ENCODE measurements at regions not wholly inside any gene's neighbourhood (a gene's known extent, or its start where the extent isn't known, plus 50 kb on each side); places are given as distances from the start of the nearest gene placed in this dataset.

DNA sequence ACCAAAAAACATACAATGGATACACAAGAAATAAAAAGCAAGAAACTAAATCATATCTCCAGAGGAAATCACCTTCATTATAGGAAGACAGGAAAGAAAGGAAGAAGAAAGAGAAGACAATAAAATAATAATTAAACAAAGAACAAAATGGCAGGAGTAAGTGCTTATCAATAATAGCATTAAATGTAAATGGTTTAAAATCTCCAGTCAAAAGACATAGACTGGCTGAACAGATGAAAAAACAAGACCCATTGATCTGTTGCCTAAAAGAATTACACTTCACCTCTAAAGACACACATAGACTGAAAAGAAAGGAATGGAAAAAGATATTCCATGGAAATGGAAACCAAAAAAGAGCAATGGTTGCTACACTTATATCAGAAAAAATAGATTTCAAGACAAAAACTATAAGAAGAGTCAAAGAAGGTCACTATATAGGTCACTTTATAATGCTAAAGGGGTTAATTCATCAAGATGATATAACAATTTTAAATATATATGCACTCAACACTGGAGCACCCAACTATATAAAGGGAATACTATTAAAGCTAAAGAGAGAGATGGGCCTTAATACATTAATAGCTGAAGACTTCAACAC is 118.4 kb upstream of the SESN3 start:
- no peak for DNase-seq (ENCODE audit: low read depth)

GRCh38 chr11:95346265-95346664 is 115.3 kb upstream of the SESN3 start:
- no peak for DNase-seq (ENCODE audit: low read depth)

GRCh38 chr11:95345651-95346050 is 114.6 kb upstream of the SESN3 start:
- DNase-seq (ENCODE audit: low read depth), result no peak

DNA sequence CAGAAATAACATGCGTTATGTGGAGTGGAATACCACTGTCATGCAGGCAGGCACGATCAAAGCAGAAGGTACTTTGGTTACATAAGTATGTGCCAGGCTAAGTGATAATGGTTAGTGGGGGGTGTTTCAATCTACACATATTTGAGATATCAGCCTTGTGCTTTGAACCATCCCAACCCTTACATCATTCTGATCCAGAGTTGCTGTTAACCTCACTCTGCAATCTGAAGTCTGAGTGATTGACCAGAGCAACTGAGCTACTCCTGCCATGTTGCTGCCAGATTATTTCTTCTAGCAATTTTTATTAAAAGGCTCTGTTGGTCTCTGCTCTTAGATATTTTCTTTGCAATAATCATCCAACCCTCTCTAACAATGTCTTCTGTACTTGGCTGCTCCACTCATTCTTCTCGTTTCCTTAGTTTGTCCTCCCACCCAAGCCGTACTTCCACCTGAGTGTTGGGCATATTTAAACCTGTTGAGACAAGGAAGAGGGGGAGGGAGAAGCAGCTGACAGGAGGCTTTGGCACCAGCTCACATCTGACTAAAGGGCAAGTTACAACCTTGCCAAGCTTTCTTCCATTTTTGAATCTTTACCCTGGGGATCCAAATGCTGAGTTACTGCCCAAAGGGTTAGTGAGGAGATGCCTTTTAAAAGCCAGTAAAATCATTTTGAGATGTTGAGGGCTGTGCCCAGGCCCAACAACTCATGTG is 114.1 kb upstream of the SESN3 start:
- DNase-seq (ENCODE audit: low read depth), result no peak

DNA sequence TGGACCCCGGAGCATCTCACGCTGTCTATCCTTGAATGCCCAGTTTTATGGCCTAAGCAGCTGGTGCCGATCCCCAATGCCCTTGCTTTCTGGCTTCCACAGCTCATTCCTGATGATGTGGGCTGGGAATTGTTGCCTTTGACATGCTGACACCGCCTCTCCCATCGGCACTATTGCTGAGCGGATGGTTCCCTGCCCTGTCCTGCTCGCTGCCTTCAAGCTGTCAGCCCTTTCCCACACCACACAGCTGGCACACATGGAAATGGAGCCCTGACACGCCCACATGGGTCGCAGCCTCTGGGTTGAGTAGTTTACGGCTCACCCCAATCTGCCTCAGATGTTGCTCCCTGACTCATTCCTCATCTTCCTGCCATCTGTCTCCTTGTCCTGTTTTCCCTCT is 110.2 kb upstream of the SESN3 start:
- DNase-seq (ENCODE audit: low read depth), result no peak

GRCh38 chr11:95339086-95339901 is 108.3 kb upstream of the SESN3 start:
- no peak for DNase-seq (ENCODE audit: low read depth)

DNA sequence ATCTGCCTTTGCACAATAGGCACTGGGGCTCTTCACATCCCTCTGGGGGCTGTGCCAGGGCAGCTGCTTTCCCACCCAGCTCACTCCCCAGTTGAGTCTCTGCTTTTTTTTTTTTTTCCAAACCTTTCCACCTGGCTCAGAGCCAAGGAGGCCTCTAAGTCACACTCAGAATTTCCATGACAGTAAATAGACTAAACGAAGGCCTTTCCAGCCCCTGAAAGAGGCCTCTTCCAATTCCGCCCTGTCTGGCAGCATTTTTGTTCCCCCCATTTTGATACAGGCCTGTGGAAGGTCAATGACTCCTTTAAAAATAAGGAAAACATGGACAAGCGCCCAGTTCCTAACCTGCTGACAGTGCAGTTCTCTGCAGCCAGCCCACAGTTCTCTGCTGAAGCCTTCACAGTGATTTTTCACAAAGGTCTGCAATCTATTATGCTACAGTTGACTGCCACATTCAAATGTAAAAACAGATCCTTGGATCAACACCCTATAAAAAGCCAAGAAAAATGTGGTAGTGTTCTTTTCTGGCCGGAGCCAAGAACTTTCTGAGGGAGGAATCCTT is 107.5 kb upstream of the SESN3 start:
- no peak for DNase-seq (ENCODE audit: low read depth)

DNA sequence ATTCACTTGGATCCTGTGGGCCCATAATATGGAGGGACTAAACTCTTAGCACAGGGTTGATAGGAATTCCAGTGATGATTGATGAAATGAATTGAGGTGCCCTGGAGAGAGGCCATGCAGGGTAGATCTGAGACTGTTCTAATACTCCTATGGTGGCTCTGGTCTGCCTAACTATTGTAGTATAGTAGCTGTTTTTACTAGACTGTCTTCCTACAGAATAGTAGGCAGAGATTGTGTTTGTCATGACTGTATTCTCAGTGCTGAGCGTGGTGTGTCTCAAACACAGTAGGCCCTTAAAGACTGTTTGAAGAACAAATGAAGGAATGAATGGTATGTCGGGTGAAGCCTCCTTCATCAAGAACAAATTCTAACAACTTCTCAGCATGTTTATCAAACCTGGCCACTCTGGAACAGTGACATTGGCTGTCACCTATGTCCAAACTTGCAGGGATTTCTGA is 107.0 kb upstream of the SESN3 start:
- DNase-seq (ENCODE audit: low read depth), result no peak

DNA sequence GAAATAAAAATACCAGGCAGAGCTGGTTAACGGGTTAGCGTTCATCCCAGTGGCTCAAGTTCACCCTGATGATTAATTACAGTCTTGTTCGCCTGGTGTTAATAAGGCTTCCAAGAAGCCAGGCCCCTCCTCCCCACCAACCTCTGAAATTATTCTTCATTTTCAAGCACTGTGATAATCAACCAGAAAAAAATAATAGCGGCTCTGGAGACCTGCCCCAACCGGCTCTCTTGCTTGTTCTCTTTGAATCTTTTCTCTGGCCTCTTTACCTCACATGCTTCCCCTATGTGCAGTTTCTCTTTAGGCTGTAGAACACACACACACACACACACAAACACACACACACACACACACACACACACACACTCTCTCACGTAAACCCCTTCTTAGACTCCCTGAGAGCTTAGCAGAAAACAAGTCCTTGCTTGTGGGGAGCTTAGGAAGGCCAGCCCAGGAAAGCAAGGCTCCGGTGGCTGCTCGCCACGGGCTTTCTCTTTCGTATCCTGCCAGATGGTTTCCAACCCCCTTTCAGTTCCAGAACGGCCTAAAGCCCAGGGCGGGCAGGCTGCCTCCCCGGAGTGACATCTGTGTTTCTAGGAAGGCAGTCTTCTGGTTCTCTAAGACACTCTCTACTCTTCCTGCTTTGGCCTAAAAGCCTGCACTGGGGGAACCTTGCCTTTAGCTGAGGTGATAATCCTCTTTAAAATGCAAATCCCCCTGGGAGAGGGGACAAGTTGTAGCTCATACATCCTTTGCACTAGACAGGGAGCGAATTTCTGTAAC is 106.4 kb upstream of the SESN3 start:
- DNase-seq (ENCODE audit: low read depth), result no peak

DNA sequence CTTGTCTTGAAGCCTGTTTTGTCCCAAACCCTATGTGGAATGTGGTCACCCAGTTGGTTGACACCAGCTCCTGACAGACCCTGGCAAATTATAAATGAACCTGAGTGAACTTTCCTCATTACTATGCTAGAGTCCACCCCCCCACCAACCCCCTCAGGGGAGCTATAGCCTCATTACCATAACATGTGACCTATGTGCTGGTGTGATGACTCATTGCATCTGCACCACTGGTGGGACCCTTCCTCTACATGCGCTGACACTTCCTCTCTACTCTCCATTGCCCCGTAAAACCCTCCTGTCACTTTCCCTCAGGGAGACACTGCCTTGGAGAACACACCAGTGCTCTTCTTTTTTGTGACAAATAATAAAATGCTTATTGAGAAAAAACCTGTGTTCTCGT is 105.0 kb upstream of the SESN3 start:
- no peak for DNase-seq (ENCODE audit: low read depth)

DNA sequence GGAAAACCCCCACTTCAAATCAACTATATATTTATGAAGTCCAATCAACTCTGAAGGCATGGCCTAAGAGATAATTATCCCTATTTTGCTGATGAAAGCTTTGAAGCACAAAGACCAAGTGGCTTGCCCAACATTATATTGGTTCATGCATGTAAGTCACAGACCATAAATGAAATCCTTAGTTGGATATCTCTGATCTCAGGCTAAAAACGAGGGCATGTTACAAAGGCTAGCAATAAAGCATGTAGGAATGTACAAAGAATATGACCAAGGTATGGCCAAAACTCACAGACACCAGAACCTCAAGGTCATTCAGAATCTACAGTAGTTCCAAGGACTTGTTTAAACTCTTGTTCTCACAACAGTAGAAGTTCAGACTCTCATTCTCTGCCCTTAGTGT is 100.2 kb upstream of the SESN3 start:
- no peak for DNase-seq (ENCODE audit: low read depth)

DNA sequence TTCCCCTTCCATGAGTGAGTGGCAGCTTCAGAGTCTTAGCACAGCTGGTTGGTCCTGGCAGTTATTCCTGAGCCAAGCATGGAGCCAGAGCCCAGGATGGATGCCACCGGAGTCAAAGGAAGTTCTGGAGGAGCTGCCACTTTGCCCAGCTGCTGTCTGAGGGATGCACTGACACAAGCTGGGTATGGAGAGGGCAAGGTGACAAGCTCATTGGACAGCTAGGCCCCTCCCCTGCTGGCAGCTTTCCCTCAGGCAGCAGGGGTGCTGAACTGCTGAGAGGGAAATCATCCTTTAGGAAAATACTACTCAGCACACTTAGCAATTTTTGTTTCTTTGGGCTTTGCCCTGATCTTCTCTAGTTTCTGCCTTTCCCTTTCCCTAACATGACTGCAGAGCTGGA is 99.3 kb upstream of the SESN3 start:
- no peak for DNase-seq (ENCODE audit: low read depth)

DNA sequence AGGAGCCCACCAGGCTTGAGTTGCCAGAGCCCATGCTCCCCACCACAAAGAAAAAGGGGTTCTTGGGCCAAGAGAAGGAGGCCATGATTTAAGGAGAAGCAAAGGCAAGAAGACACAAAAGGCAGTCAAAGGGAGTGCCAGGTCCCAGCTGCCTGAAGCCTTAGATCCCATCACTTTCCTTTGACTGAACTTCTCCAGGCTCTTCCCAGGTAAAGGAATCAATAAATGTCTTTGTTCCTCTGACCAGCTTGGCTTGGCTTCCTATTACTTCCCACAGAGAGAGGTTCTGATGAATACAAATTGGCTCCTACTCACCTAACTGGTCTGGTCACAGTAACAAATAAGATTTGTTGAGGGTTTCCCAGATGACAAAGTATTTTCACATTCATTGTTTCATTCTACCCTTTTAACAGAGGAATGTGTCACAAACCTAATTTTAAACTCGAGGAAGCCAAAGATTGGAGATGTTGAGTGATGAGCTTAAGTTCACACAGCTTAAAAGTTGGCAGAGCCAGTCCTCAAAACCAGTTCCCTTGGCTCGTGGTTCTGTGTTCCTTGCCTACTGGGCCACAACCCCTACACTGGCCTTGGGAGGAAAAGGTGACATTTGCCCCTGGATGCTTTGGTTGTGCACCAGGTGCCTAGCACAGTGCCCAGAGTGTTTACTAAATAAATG is 96.4 kb upstream of the SESN3 start:
- no peak for DNase-seq (ENCODE audit: low read depth)

DNA sequence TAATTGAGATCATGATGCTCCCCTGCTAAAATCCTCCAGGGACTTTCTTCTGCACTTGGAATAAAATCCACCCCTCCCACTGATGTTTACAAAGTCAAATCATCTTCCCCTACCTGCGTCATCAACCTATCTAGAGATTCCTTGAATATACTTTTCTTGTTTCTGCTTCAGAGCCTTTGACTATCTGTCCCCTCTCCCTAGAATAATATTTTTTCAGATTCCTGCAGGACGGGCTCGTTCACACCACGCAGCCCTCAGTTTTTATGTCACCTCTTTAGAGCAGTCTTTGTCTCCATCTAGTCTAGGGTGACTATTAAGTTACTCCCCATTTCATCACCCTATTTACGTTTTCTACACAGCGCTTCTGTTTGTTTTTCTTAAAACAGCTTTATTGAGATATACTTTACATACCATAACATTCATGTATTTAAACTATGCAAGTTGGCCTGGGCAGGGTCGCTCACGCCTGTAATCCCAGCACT is 94.8 kb upstream of the SESN3 start:
- no peak for DNase-seq (ENCODE audit: low read depth)

GRCh38 chr11:95324826-95325225 is 93.8 kb upstream of the SESN3 start:
- DNase-seq (ENCODE audit: low read depth), result no peak

GRCh38 chr11:95322539-95322938 is 91.5 kb upstream of the SESN3 start:
- no peak for DNase-seq (ENCODE audit: low read depth)

- DNase-seq (ENCODE audit: low read depth), result no peak
Observed at GRCh38 chr11:95318498-95318897, 87.5 kb upstream of the SESN3 start.

- DNase-seq (ENCODE audit: low read depth), result no peak
Observed at GRCh38 chr11:95308512-95309035, 77.6 kb upstream of the SESN3 start.

- DNase-seq (ENCODE audit: low read depth), result no peak
Observed at GRCh38 chr11:95307286-95307685, 76.3 kb upstream of the SESN3 start.

DNA sequence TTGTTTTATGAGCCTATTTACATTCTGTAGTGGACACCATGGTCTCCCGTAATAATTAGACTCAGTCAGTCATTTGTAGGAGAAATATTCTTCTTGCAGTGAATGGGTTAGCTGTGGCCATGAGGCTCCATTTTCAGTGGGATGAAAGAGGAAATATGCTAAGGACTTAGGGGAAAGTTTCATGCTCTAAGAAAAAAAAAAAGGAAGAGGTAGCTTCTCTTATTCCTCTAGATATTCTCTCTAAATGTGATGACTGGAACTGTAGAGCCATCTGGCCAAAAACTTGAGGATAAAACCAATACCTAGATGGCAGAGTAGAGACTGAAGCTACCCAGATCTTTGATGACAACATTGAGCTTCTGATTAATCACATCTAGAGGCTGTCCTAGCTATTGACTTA is 75.8 kb upstream of the SESN3 start:
- no peak for DNase-seq (ENCODE audit: low read depth)

DNA sequence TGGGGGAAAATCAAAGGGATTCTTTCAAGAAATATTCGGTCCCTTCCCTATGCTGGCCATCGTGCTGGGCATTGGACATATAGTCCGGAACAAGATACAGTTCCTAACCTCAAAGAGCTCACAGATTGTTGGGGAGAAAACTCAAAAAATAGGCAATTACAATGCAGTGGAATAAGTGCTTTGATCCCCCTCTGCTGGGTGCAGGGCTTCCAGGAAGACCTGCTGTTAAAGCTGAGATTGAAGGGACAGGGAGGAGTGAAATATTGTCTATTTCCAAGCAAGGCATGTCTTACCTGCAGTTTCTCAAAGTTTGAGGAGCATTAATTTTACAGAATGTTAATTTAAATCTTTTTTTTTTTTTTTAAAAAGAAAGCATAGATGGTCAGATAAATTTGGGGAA is 75.1 kb upstream of the SESN3 start:
- no peak for DNase-seq (ENCODE audit: low read depth)
